K562 (cell line): ENCODE measurements at regions not wholly inside any gene's neighbourhood (a gene's known extent, or its start where the extent isn't known, plus 50 kb on each side); places are given as distances from the start of the nearest gene placed in this dataset.

Source experiments
- ATAC-seq: fragments of 200-7000 bp; cut with Tn5 transposase; 3 replicates; pipeline ENCODE4 v1.9.1; 2020; ENCODE audit warnings: moderate library complexity
- BruUV-seq: library from RNA; stranded (reverse); fragments of 400-500 nt; replicated peaks from 2 replicates; lab custom pipeline; 2021; lab: Mats Ljungman, UMichigan
- CTCF ChIA-PET: fragments of 300-600 bp; formaldehyde crosslinking; extraction: SDS; loops from one replicate; lab custom pipeline; 2021; ENCODE audit warnings: low intra/inter-chr PET ratio; lab: Yijun Ruan, JAX
- POLR2A ChIA-PET: fragments of 300-600, 350-650 bp; sonication (Branson Sonifier 250); formaldehyde crosslinking; extraction: SDS; loops from one replicate; lab custom pipeline; 2021; ENCODE audit warnings: antibody characterized with exemption, inconsistent platforms; lab: Yijun Ruan, JAX
- DNase-seq, 4 experiments: peaks; one replicate each; pipeline versions ENCODE4 v3.0.0 to v3.0.0-alpha.2; 2011 to 2018; ENCODE audit warnings: low spot score in 3 of 4, mixed read lengths in 3 of 4; ENCODE audit errors: extremely low read depth in 1 of 4
- FAIRE-seq: peaks from 2 replicates; lab custom pipeline; 2011; peaks lifted over from hg19 to GRCh38; lab: Jason Lieb, UNC
- H2AFZ ChIP-seq: 2 replicates; pipeline ENCODE4 v1.6.0; 2011; ENCODE audit warnings: low read depth, low read length, control low read depth, inconsistent platforms
- H3K27ac ChIP-seq: fragments of 200-600 bp; 3 replicates; pipeline ENCODE4 v1.8.0; 2011; ENCODE audit warnings: low read depth, mild to moderate bottlenecking, control low read depth, inconsistent platforms, low read length, moderate library complexity, mixed read lengths; ENCODE audit errors: extremely low read depth
- H3K27me3 ChIP-seq, 2 experiments: fragments of 300-600 bp in 1 of 2; 2 replicates in 1 of 2; 3 replicates in 1 of 2; pipeline versions ENCODE4 v1.6.0 to v1.8.0; 2011; ENCODE audit warnings: inconsistent platforms in 2 of 2, low read length in 2 of 2, mild to moderate bottlenecking in 1 of 2, mixed read lengths in 1 of 2, moderate library complexity in 1 of 2; ENCODE audit not compliant: control insufficient read depth in 2 of 2, insufficient read depth in 2 of 2
- H3K36me3 ChIP-seq: fragments of 300-600 bp; 3 replicates; pipeline ENCODE4 v1.8.0; 2011; ENCODE audit warnings: mild to moderate bottlenecking, low read length, inconsistent platforms; ENCODE audit not compliant: control insufficient read depth, insufficient read depth
- H3K4me1 ChIP-seq, 2 experiments: fragments of 200-600 bp in 1 of 2; replicated peaks in 1 of 2; 2 replicates in 1 of 2; 3 replicates in 1 of 2; pipeline versions ENCODE4 v1.5.1 to v1.8.0; 2011; ENCODE audit warnings: inconsistent platforms in 2 of 2, low read length in 2 of 2, mild to moderate bottlenecking in 1 of 2, mixed read lengths in 1 of 2, moderate library complexity in 1 of 2; ENCODE audit not compliant: control insufficient read depth in 2 of 2, insufficient read depth in 2 of 2
- H3K4me2 ChIP-seq: 2 replicates; pipeline ENCODE4 v1.6.1; 2011; ENCODE audit warnings: low read length, control low read depth, inconsistent platforms, mixed read lengths; ENCODE audit not compliant: insufficient read depth
- H3K4me3 ChIP-seq: fragments of 200-600 bp; sonication (generic), shearing (Covaris generic); 2 replicates; pipeline ENCODE4 v1.5.1; 2016; ENCODE audit warnings: control low read depth, inconsistent platforms
- H3K79me2 ChIP-seq: fragments of 200-600 bp; 3 replicates; pipeline ENCODE4 v1.8.0; 2011; ENCODE audit warnings: low read length, inconsistent platforms; ENCODE audit not compliant: control insufficient read depth, insufficient read depth
- H3K9ac ChIP-seq, 2 experiments: 2 replicates each; pipeline versions ENCODE4 v1.6.0 to v1.6.1; 2011; ENCODE audit warnings: low read depth in 2 of 2, low read length in 2 of 2, control low read depth in 1 of 2, inconsistent platforms in 1 of 2, mild to moderate bottlenecking in 1 of 2, mixed read lengths in 1 of 2; ENCODE audit not compliant: insufficient read depth in 1 of 2
- H3K9me1 ChIP-seq: one replicate; pipeline ENCODE4 v1.6.0; 2011; ENCODE audit warnings: inconsistent platforms, mild to moderate bottlenecking, low read length, moderate library complexity; ENCODE audit not compliant: control insufficient read depth, insufficient read depth
- H3K9me3 ChIP-seq: replicated peaks from 2 replicates; pipeline ENCODE4 v1.5.1; 2011; ENCODE audit warnings: low read depth, low read length, inconsistent platforms; ENCODE audit not compliant: control insufficient read depth, insufficient read depth
- H4K20me1 ChIP-seq: replicated peaks from 2 replicates; pipeline ENCODE4 v1.6.1; 2011; ENCODE audit warnings: low read length, inconsistent platforms, mixed read lengths; ENCODE audit not compliant: control insufficient read depth, insufficient read depth
- BCOR ChIP-seq: fragments of 450-650 bp; IDR thresholded peaks from 2 replicates; pipeline ENCODE4 v1.6.1; 2016
- CBX1 ChIP-seq: sonication (generic); IDR thresholded peaks from 2 replicates; pipeline ENCODE4 v1.6.1; 2016; ENCODE audit warnings: antibody characterized with exemption, low read depth, mild to moderate bottlenecking
- EGR1 ChIP-seq: fragments of 450-650 bp; conservative IDR thresholded peaks from 2 replicates; pipeline ENCODE4 v1.6.1; 2017; ENCODE audit warnings: mild to moderate bottlenecking
- KLF1 ChIP-seq: fragments of 450-650 bp; IDR thresholded peaks from 2 replicates; pipeline ENCODE4 v1.6.1; 2016; ENCODE audit warnings: missing genetic modification characterization, missing compliant biosample characterization
- NFIX ChIP-seq: fragments of 250-450 bp; sonication (Bioruptor Pico); IDR thresholded peaks from 2 replicates; pipeline ENCODE4 v1.4.0; 2020; ENCODE audit warnings: low read depth, mild to moderate bottlenecking, moderate library complexity
- NUFIP1 ChIP-seq: fragments of 450-650 bp; IDR thresholded peaks from 2 replicates; pipeline ENCODE4 v1.6.1; 2018; ENCODE audit not compliant: partially characterized antibody
- PHF20 ChIP-seq: fragments of 450-650 bp; IDR thresholded peaks from 2 replicates; pipeline ENCODE4 v1.6.1; 2018; ENCODE audit not compliant: partially characterized antibody
- RBM25 ChIP-seq: fragments of 200-400 bp; formaldehyde crosslinking; IDR thresholded peaks from 2 replicates; pipeline ENCODE4 v1.6.1; 2018; ENCODE audit warnings: low read length, low read depth, moderate library complexity; ENCODE audit not compliant: severe bottlenecking
- TCF3 ChIP-seq: sonication (generic); formaldehyde crosslinking; IDR thresholded peaks from 2 replicates; pipeline ENCODE4 v1.4.0; 2020; ENCODE audit warnings: mild to moderate bottlenecking, missing genetic modification reagents
- ZNF384 ChIP-seq: IDR thresholded peaks from 2 replicates; pipeline ENCODE4 v1.6.1; 2012; ENCODE audit warnings: low read depth, low read length, improper control_type of control experiment
- WGBS: fragments of 100-300 bp; shearing (Covaris generic); methylation state at CpG from one replicate; pipeline ENCODE4 v1.1.6; 2016; ENCODE audit warnings: low coverage, mixed read lengths; ENCODE audit not compliant: insufficient coverage; ENCODE audit errors: missing lambda C conversion rate; 5-methylcytosine and 5-hydroxymethylcytosine counted together
- in situ Hi-C: fragments of 300-500 bp; cut with MboI; formaldehyde crosslinking; loops from 4 replicates; pipeline ENCODE4 v1.15.0; 2018; ENCODE audit warnings: inconsistent platforms, mixed read lengths
- intact Hi-C: fragments of 100-400 bp; cut with micrococcal nuclease; formaldehyde crosslinking; loops from 2 replicates; pipeline ENCODE4 v1.14.2; 2022
- TF ChIP-seq, protein P1 (sequence below): sonication (generic); formaldehyde crosslinking; IDR thresholded peaks from 2 replicates; pipeline ENCODE4 v1.8.0; 2022; ENCODE audit warnings: missing genetic modification reagents, mild to moderate bottlenecking, moderate library complexity, borderline replicate concordance
- TF ChIP-seq, protein P2 (sequence below): sonication (generic); formaldehyde crosslinking; IDR thresholded peaks from 2 replicates; pipeline ENCODE4 v1.8.0; 2022; ENCODE audit warnings: mild to moderate bottlenecking, low read depth, missing genetic modification reagents
- TF ChIP-seq, protein P3 (sequence below): fragments of 450-650 bp; formaldehyde crosslinking; IDR thresholded peaks from 2 replicates; pipeline ENCODE4 v1.4.0; 2022; ENCODE audit warnings: missing genetic modification characterization

DNA sequence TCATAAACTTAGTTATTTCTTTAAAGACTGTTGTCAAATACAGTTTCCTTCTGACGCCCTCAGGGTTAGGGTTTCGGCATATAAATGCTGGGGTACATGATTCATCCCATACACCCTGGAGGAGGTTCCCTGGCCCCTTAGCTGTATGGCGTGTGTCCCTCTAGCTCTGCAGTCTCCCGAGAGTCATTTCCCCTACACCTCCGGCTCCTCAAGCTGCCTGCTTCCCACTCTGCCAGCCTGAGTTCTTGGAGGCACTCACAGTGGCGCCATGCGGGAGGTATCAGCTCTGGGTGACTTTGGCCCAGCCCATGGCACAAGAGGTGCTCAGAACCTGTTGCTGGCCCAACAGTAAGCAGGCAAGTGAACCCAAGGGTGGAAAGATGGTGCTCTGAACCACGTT lies 70.2 kb upstream of the TRPM1 start:
- FAIRE-seq, result no peak
- Histone ChIP-seq H3K9me1 (no peaks in the 10 kb centered on the region), H3K9me3 (no peaks in the 10 kb centered on the region), H3K27me3 (peaks cover 7 to 16% of the 10 kb centered on the region in 2 experiments; a peak in 3 of 5 replicates), H3K9ac (no peak overlapping the region), H3K36me3 (no peaks in the 10 kb centered on the region), H3K4me3 (no peak overlapping the region)
- TF ChIP-seq KLF1 (tag), result no peak
- TF ChIP-seq, protein P1, sequence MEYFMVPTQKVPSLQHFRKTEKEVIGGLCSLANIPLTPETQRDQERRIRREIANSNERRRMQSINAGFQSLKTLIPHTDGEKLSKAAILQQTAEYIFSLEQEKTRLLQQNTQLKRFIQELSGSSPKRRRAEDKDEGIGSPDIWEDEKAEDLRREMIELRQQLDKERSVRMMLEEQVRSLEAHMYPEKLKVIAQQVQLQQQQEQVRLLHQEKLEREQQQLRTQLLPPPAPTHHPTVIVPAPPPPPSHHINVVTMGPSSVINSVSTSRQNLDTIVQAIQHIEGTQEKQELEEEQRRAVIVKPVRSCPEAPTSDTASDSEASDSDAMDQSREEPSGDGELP (CRISPR knock-in tag), result no peak
- no peak for TF ChIP-seq EGR1
- TF ChIP-seq, protein P2, sequence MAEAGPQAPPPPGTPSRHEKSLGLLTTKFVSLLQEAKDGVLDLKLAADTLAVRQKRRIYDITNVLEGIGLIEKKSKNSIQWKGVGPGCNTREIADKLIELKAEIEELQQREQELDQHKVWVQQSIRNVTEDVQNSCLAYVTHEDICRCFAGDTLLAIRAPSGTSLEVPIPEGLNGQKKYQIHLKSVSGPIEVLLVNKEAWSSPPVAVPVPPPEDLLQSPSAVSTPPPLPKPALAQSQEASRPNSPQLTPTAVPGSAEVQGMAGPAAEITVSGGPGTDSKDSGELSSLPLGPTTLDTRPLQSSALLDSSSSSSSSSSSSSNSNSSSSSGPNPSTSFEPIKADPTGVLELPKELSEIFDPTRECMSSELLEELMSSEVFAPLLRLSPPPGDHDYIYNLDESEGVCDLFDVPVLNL (CRISPR knock-in tag), result no peak
- TF ChIP-seq ZNF384, result no peak
- TF ChIP-seq CBX1, result no peak
- no peak for TF ChIP-seq NUFIP1
- no peak for TF ChIP-seq NFIX (CRISPR knock-in tag)
- TF ChIP-seq BCOR, result no peak
- TF ChIP-seq, protein P3, sequence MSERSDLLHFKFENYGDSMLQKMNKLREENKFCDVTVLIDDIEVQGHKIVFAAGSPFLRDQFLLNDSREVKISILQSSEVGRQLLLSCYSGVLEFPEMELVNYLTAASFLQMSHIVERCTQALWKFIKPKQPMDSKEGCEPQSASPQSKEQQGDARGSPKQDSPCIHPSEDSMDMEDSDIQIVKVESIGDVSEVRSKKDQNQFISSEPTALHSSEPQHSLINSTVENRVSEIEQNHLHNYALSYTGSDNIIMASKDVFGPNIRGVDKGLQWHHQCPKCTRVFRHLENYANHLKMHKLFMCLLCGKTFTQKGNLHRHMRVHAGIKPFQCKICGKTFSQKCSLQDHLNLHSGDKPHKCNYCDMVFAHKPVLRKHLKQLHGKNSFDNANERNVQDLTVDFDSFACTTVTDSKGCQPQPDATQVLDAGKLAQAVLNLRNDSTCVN (CRISPR knock-in tag), result no peak
- TF ChIP-seq PHF20, result no peak
- no peak for TF ChIP-seq TCF3 (CRISPR knock-in tag)
- no peak for TF ChIP-seq RBM25
- TF ChIP-seq, all 486 proteins: peak for 0
- ATAC-seq (no peak), DNase-seq (no peak)
- in situ Hi-C loops (no loop called here), intact Hi-C loops (no loop called here)
- Histone ChIP-seq H4K20me1 (no peaks in the 10 kb centered on the region), H2AFZ (no peak overlapping the region), H3K79me2 (no peaks in the 10 kb centered on the region), H3K4me1 (no peaks in the 10 kb centered on the region), H3K27ac (no peak overlapping the region), H3K4me2 (no peak overlapping the region)
- BruUV-seq, result no TSS peak
- 0% methylated on average over 7 of the region's 8 CpGs for WGBS
- ChIA-PET CTCF (no interaction called here), POLR2A (interaction anchor here (0.6 to 1.1 kb wide), 2 partner anchors 10 to 41 kb away, joined by 3 read pairs; no protein-coding TSS in a partner anchor)
